ENCODE measurements at regions not wholly inside any gene's neighbourhood (a gene's known extent, or its start where the extent isn't known, plus 50 kb on each side); places are given as distances from the start of the nearest gene placed in this dataset.

GRCh38 chr15:66876731-66877476 is 174.9 kb downstream of the SMAD6 start:
- TF ChIP-seq CTCF (IDR thresholded peaks at IDR 0.05) (no peak), POLR2AphosphoS5 (IDR thresholded peaks at IDR 0.05) (no peak), POLR2A (IDR thresholded peaks at IDR 0.05) (no peak)

Data from prostate gland (tissue), 2 donors.